ACHN (cell line): ENCODE measurements at regions not wholly inside any gene's neighbourhood (a gene's known extent, or its start where the extent isn't known, plus 50 kb on each side); places are given as distances from the start of the nearest gene placed in this dataset.
A peak's percentile ranks its signal among the peaks of the same experiment; 100 is the strongest.

Experiments
- DNase-seq: peaks from one replicate; pipeline ENCODE4 v3.0.0-alpha.2; 2015
- in situ Hi-C: cut with HindIII; loops from 2 replicates; pipeline ENCODE4 v1.10.0; 2017; ENCODE audit warnings: low sequenced_read_pairs, low pct_ligation_motif_present, low pct_unique_long_range_greater_than_20kb

GRCh38 chr12:131607658-131608447, 103.0 kb upstream of the SFSWAP start:
- DNase-seq, result no peak

GRCh38 chr12:131608740-131609690, 101.9 kb upstream of the SFSWAP start:
- DNase-seq, result peak; percentile 63
- in situ Hi-C loops, result no loop called here

More at GRCh38 chr12:131607658-131608447, 103.0 kb upstream of the SFSWAP start:
- in situ Hi-C loops, result no loop called here

- in situ Hi-C loops, result no loop called here
- DNase-seq, result no peak
Measured at GRCh38 chr12:131609762-131610161, 101.1 kb upstream of the SFSWAP start.

GRCh38 chr12:131610181-131610580, 100.7 kb upstream of the SFSWAP start:
- DNase-seq, result no peak
- in situ Hi-C loops, result no loop called here

- in situ Hi-C loops, result no loop called here
- DNase-seq, result no peak
Measured at GRCh38 chr12:131610891-131611290, 100.0 kb upstream of the SFSWAP start.

GRCh38 chr12:131611416-131612091, 99.3 kb upstream of the SFSWAP start:
- in situ Hi-C loops, result no loop called here
- DNase-seq, result no peak

- no peak for DNase-seq
- in situ Hi-C loops, result no loop called here
Measured at GRCh38 chr12:131612092-131612755, 98.7 kb upstream of the SFSWAP start.

GRCh38 chr12:131613186-131613585, 97.7 kb upstream of the SFSWAP start:
- in situ Hi-C loops, result no loop called here
- DNase-seq, result no peak

GRCh38 chr12:131613678-131614077, 97.2 kb upstream of the SFSWAP start:
- in situ Hi-C loops, result no loop called here
- no peak for DNase-seq

GRCh38 chr12:131615326-131616042, 95.4 kb upstream of the SFSWAP start:
- DNase-seq, result no peak
- in situ Hi-C loops, result no loop called here

GRCh38 chr12:131616043-131616700, 94.7 kb upstream of the SFSWAP start:
- no peak for DNase-seq
- in situ Hi-C loops, result no loop called here

- in situ Hi-C loops, result no loop called here
Measured at GRCh38 chr12:131616738-131617137, 94.2 kb upstream of the SFSWAP start.

GRCh38 chr12:131617179-131617578, 93.7 kb upstream of the SFSWAP start:
- in situ Hi-C loops, result no loop called here
- DNase-seq, result no peak

More at GRCh38 chr12:131616738-131617137, 94.2 kb upstream of the SFSWAP start:
- DNase-seq, result no peak

- in situ Hi-C loops, result no loop called here
- no peak for DNase-seq
Measured at GRCh38 chr12:131617596-131618302, 93.1 kb upstream of the SFSWAP start.

- peak; percentile 29 for DNase-seq
- in situ Hi-C loops, result no loop called here
Measured at GRCh38 chr12:131618303-131618658, 92.6 kb upstream of the SFSWAP start.

GRCh38 chr12:131618701-131619100, 92.2 kb upstream of the SFSWAP start:
- DNase-seq, result no peak
- in situ Hi-C loops, result no loop called here

GRCh38 chr12:131619106-131619642, 91.7 kb upstream of the SFSWAP start:
- in situ Hi-C loops, result no loop called here
- DNase-seq, result no peak
